ENCODE measurements at regions not wholly inside any gene's neighbourhood (a gene's known extent, or its start where the extent isn't known, plus 50 kb on each side); places are given as distances from the start of the nearest gene placed in this dataset.
"Not testable (repeated sequence)": the region's sequence is repeated elsewhere in the genome, so short reads cannot be mapped to it uniquely, and the experiment has no call there.

GRCh38 chr4:98828801-98829200 lies 100.1 kb downstream of the EIF4E start:
- no peak for ATAC-seq
- Mint-ChIP-seq H3K27ac (no peak overlapping the region), H3K4me3 (no peak overlapping the region), H3K9me3 (no peaks in the 10 kb centered on the region), H3K4me1 (ENCODE audit: low read depth) (peaks cover 5% of the 10 kb centered on the region), H3K36me3 (ENCODE audit: low read depth) (no peaks in the 10 kb centered on the region), H3K27me3 (peaks cover 3% of the 10 kb centered on the region)
- DNase-seq = peak; percentile 44
- TF ChIP-seq CTCF (IDR thresholded peaks at IDR 0.05) = peak; percentile 47
- intact Hi-C loops (cut with micrococcal nuclease) = no loop called here
- ChIA-PET CTCF (interaction anchor here (0.6 kb wide), 1 partner anchor 606 kb away, joined by 3 read pairs; no protein-coding TSS in a partner anchor), POLR2A (no interaction called here)

- no peak for ATAC-seq
- intact Hi-C loops (cut with micrococcal nuclease) = no loop called here
- Mint-ChIP-seq H3K9me3 (no peaks in the 10 kb centered on the region), H3K4me1 (ENCODE audit: low read depth) (peaks cover 5% of the 10 kb centered on the region), H3K4me3 (no peak overlapping the region), H3K27me3 (peaks cover 3% of the 10 kb centered on the region), H3K27ac (no peak overlapping the region), H3K36me3 (ENCODE audit: low read depth) (no peaks in the 10 kb centered on the region)
- no peak for TF ChIP-seq CTCF (IDR thresholded peaks at IDR 0.05)
- DNase-seq = no peak
- ChIA-PET POLR2A (no interaction called here), CTCF (interaction anchor here (1.4 kb wide), 1 partner anchor 30 kb away, joined by 3 read pairs; no protein-coding TSS in a partner anchor)
These were observed 101.3 kb downstream of the EIF4E start for GRCh38 chr4:98827661-98828060.

GRCh38 chr4:98822144-98822543 lies 106.8 kb downstream of the EIF4E start:
- no peak overlapping the region for H3K27ac Mint-ChIP-seq
- intact Hi-C loops (cut with micrococcal nuclease) = no loop called here
- peaks cover 6% of the 10 kb centered on the region for H3K4me1 Mint-ChIP-seq (ENCODE audit: low read depth)
- ChIA-PET CTCF (interaction anchor here (0.6 kb wide), 1 partner anchor 337 kb away, joined by 3 read pairs; no protein-coding TSS in a partner anchor), POLR2A (no interaction called here)
- H3K27me3 Mint-ChIP-seq = peaks cover under 1% of the 10 kb centered on the region
- DNase-seq = no peak
- H3K9me3 Mint-ChIP-seq = no peaks in the 10 kb centered on the region
- no peaks in the 10 kb centered on the region for H3K36me3 Mint-ChIP-seq (ENCODE audit: low read depth)
- no peak overlapping the region for H3K4me3 Mint-ChIP-seq
- no peak for TF ChIP-seq CTCF (IDR thresholded peaks at IDR 0.05)
- ATAC-seq = no peak

GRCh38 chr4:98818116-98818515 lies 110.8 kb downstream of the EIF4E start:
- ATAC-seq; POLR2A ChIA-PET; H3K4me3 Mint-ChIP-seq; H3K9me3 Mint-ChIP-seq; H3K4me1 Mint-ChIP-seq (ENCODE audit: low read depth); DNase-seq; CTCF ChIA-PET; H3K36me3 Mint-ChIP-seq (ENCODE audit: low read depth); H3K27ac Mint-ChIP-seq; H3K27me3 Mint-ChIP-seq; intact Hi-C loops (cut with micrococcal nuclease): not testable (repeated sequence)

GRCh38 chr4:98816816-98817215 lies 112.1 kb downstream of the EIF4E start:
- no peak overlapping the region for H3K4me3 Mint-ChIP-seq
- H3K27ac Mint-ChIP-seq = no peak overlapping the region
- H3K4me1 Mint-ChIP-seq (ENCODE audit: low read depth) = peaks cover 6% of the 10 kb centered on the region
- no peaks in the 10 kb centered on the region for H3K27me3 Mint-ChIP-seq
- DNase-seq (no peak), ATAC-seq (no peak)
- ChIA-PET POLR2A (no interaction called here), CTCF (no interaction called here)
- H3K9me3 Mint-ChIP-seq = no peaks in the 10 kb centered on the region
- H3K36me3 Mint-ChIP-seq (ENCODE audit: low read depth) = no peaks in the 10 kb centered on the region
- no peak for TF ChIP-seq CTCF (IDR thresholded peaks at IDR 0.05)
- intact Hi-C loops (cut with micrococcal nuclease) = no loop called here

- TF ChIP-seq CTCF (IDR thresholded peaks at IDR 0.05) = no peak
These were observed 112.5 kb downstream of the EIF4E start for GRCh38 chr4:98816386-98816785.

More at GRCh38 chr4:98816386-98816785, 112.5 kb downstream of the EIF4E start:
- H3K9me3 Mint-ChIP-seq = no peaks in the 10 kb centered on the region
- no peak overlapping the region for H3K4me3 Mint-ChIP-seq
- no peak for DNase-seq
- H3K36me3 Mint-ChIP-seq (ENCODE audit: low read depth) = no peaks in the 10 kb centered on the region
- CTCF ChIA-PET = no interaction called here
- no peak for ATAC-seq
- intact Hi-C loops (cut with micrococcal nuclease) = no loop called here
- H3K27me3 Mint-ChIP-seq = no peaks in the 10 kb centered on the region
- H3K4me1 Mint-ChIP-seq (ENCODE audit: low read depth) = peaks cover 3% of the 10 kb centered on the region
- POLR2A ChIA-PET = no interaction called here
- H3K27ac Mint-ChIP-seq = no peak overlapping the region
